Activated CD4-positive, alpha-beta memory T cell treated with anti-CD3 and anti-CD28 coated beads, Interleukin-2, amount 10 ng/mL, durations not matched to agents 7 days and 5 days (primary cell): ENCODE measurements at regions not wholly inside any gene's neighbourhood (a gene's known extent, or its start where the extent isn't known, plus 50 kb on each side); places are given as distances from the start of the nearest gene placed in this dataset.

Experiments used
- CTCF ChIA-PET: fragments of 350-600 bp; sonication (Branson Sonifier 250); formaldehyde crosslinking; loops from one replicate; lab custom pipeline; 2021; ENCODE audit warnings: antibody characterized with exemption, inconsistent platforms; lab: Charles Lee
- POLR2A ChIA-PET: fragments of 350-600 bp; sonication (Branson Sonifier 250); formaldehyde crosslinking; loops from one replicate; lab custom pipeline; 2021; ENCODE audit warnings: antibody characterized with exemption; lab: Charles Lee
- DNase-seq: peaks from one replicate; pipeline ENCODE4 v3.0.0-alpha.2; 2020
- H3K27ac Mint-ChIP-seq: one replicate; pipeline ENCODE4 v1.8.0; 2021; ENCODE audit warnings: mild to moderate bottlenecking, mixed read lengths
- H3K27me3 Mint-ChIP-seq: one replicate; pipeline ENCODE4 v1.8.0; 2021; ENCODE audit warnings: mixed read lengths
- H3K36me3 Mint-ChIP-seq: one replicate; pipeline ENCODE4 v1.8.0; 2021; ENCODE audit warnings: low read depth, mixed read lengths
- H3K4me1 Mint-ChIP-seq: one replicate; pipeline ENCODE4 v1.8.0; 2021; ENCODE audit warnings: mixed read lengths
- H3K4me3 Mint-ChIP-seq: one replicate; pipeline ENCODE4 v1.8.0; 2021; ENCODE audit warnings: mild to moderate bottlenecking, mixed read lengths
- H3K9me3 Mint-ChIP-seq: one replicate; pipeline ENCODE4 v1.8.0; 2021; ENCODE audit warnings: mixed read lengths

DNA sequence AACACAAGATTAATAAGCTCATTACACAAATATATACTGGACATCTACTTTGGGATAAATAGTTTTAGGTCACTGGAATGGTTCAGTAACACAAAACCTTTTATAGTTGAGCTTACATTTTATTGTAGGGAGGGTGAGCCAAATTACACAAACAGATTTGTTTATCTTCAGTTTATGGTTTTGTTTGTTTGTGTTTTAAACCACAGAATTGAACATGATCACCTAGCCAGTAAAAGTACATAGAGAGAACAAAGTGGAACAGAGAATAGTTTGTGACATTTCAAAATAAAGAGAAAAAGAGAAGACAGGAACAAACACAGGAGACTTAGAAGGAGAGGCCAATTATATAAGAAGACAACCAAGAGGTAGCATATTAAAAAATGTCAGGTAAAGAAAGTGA, 1930.2 kb upstream of the PCDH20 start:
- no peak overlapping the region for H3K27ac Mint-ChIP-seq
- no peak overlapping the region for H3K4me3 Mint-ChIP-seq
- H3K9me3 Mint-ChIP-seq, result peaks cover 2% of the 10 kb centered on the region
- no peaks in the 10 kb centered on the region for H3K36me3 Mint-ChIP-seq
- H3K4me1 Mint-ChIP-seq, result no peaks in the 10 kb centered on the region
- H3K27me3 Mint-ChIP-seq, result no peaks in the 10 kb centered on the region
- CTCF ChIA-PET, result no interaction called here
- DNase-seq, result no peak
- POLR2A ChIA-PET, result no interaction called here

DNA sequence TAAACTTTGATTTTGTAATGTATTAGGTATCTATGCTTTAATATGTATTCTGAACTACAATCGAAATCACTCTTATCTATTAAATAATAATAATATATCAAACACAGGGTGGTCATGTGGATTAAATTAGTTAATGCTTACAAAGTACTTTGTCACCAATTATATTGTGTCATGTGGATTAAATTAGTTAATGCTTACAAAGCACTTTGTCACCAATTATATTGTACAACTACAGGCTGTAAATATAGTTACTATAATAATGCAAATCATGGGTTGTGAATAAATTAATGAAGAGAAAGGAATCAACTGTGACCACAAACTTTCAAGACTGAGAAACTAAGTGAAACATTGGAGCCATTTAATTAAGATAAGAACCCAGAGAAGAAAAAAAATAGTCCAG, 1929.1 kb upstream of the PCDH20 start:
- ChIA-PET POLR2A (no interaction called here), CTCF (no interaction called here)
- DNase-seq, result no peak
- Mint-ChIP-seq H3K4me3 (no peak overlapping the region), H3K27ac (no peak overlapping the region), H3K36me3 (no peaks in the 10 kb centered on the region), H3K9me3 (peaks cover 2% of the 10 kb centered on the region), H3K4me1 (no peaks in the 10 kb centered on the region), H3K27me3 (no peaks in the 10 kb centered on the region)

DNA sequence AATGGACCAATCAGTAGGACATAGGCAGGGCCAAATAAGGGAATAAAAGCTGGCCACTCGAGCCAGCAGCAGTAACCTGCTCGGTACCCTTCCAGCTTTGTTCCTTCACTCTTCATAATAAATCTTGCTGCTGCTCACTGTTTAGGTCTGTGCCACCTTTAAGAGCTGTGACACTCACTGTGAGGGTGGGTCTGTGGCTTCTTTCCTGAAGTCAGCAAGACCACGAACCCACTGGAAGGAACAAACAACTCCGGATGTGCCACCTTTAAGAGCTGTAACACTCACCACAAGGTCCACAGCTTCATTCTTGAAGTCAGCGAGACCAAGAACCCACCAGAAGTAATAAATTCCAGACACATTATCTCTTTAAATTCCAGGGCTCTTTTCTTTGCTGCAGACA, 1922.3 kb upstream of the PCDH20 start:
- no peak for DNase-seq
- no peaks in the 10 kb centered on the region for H3K36me3 Mint-ChIP-seq
- no peaks in the 10 kb centered on the region for H3K4me1 Mint-ChIP-seq
- POLR2A ChIA-PET, result no interaction called here
- CTCF ChIA-PET, result no interaction called here
- H3K9me3 Mint-ChIP-seq, result peaks cover 10% of the 10 kb centered on the region
- H3K27ac Mint-ChIP-seq, result no peak overlapping the region
- H3K27me3 Mint-ChIP-seq, result no peaks in the 10 kb centered on the region
- H3K4me3 Mint-ChIP-seq, result no peak overlapping the region

DNA sequence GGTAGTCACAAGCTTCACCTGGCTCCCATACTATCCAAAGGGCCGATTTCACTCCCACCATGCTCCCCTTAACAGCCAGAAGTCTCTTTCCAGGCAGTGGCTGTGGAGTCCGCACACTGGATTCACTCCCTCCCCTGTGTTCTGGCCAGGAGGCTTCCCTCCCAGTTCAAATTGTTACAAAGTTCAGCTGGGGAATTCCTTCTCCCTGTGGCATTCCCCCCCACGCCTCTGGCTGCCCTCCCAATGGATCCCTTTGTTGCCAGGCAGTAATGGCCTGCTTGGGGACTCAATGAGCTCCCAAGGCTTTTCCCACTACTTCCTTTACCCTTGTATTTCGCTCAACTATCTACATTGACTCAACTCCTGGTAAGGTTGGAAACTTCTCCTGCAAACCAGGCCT, 1921.4 kb upstream of the PCDH20 start:
- no peaks in the 10 kb centered on the region for H3K36me3 Mint-ChIP-seq
- no peaks in the 10 kb centered on the region for H3K4me1 Mint-ChIP-seq
- POLR2A ChIA-PET, result no interaction called here
- H3K9me3 Mint-ChIP-seq, result peaks cover 12% of the 10 kb centered on the region
- DNase-seq, result no peak
- CTCF ChIA-PET, result no interaction called here
- no peak overlapping the region for H3K27ac Mint-ChIP-seq
- no peaks in the 10 kb centered on the region for H3K27me3 Mint-ChIP-seq
- no peak overlapping the region for H3K4me3 Mint-ChIP-seq

DNA sequence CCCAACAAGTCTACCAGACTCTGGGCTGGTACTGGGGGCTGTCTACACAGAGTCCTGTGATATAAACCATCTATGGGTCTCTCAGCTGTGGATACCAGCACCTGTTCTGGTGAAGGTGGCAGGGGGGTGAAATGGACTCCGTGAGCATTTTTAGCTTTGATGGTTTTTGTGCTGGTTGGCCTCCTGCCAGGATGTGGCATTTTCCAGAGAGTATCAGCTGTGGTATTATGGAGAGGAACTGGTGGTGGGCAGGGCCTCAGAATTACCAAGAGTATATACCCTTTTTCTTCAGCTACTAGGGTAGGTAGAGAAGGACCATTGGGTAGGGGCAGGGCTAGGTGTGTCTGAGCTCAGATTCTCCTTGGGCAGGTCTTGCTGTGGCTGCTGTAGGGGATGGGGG, 1920.9 kb upstream of the PCDH20 start:
- Mint-ChIP-seq H3K27ac (no peak overlapping the region), H3K9me3 (peaks cover 12% of the 10 kb centered on the region), H3K27me3 (no peaks in the 10 kb centered on the region), H3K4me3 (no peak overlapping the region), H3K36me3 (no peaks in the 10 kb centered on the region), H3K4me1 (no peaks in the 10 kb centered on the region)
- no peak for DNase-seq
- ChIA-PET POLR2A (no interaction called here), CTCF (no interaction called here)

DNA sequence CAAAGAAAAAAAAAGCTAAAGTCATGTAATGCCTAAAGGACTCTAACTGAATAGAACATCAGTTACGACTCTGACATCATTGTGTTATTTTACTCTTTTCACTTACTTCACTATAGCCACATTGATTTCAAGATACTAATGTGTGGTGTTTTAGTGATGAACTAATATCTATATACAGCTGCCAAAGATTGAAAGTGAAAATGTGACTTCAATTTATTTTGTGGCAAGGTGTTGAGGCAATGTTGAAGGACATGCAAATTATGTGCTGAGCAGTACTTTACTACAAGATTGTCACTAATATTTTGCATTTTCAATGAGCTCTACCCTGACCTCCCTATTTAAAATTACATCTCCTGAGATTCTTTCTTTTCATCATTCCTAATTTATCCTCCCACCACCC, 1911.9 kb upstream of the PCDH20 start:
- ChIA-PET CTCF (no interaction called here), POLR2A (no interaction called here)
- DNase-seq, result no peak
- Mint-ChIP-seq H3K4me3 (no peak overlapping the region), H3K27ac (no peak overlapping the region), H3K36me3 (no peaks in the 10 kb centered on the region), H3K4me1 (no peaks in the 10 kb centered on the region), H3K27me3 (no peaks in the 10 kb centered on the region), H3K9me3 (peaks cover 5% of the 10 kb centered on the region)

DNA sequence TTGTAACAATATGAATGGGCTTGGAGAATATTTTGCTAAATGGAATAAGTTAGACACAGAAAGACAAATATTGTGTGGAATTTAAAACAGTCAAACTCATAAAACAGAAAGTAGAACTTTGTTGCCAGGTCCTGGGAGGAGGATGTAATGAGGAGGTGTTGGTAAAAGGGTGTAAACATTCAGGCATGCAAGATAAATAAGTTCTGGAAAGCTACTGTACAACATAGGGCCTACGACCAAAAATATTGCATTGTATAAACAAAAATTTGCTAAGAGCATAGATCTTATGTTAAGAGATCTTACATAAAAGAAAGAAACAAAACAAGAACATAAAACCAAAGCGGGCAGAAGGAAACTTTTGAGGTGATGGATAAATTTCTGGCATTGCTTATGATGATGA, 1907.8 kb upstream of the PCDH20 start:
- H3K36me3 Mint-ChIP-seq, result no peaks in the 10 kb centered on the region
- CTCF ChIA-PET, result no interaction called here
- H3K27me3 Mint-ChIP-seq, result no peaks in the 10 kb centered on the region
- H3K4me3 Mint-ChIP-seq, result no peak overlapping the region
- no peaks in the 10 kb centered on the region for H3K4me1 Mint-ChIP-seq
- POLR2A ChIA-PET, result no interaction called here
- no peak overlapping the region for H3K27ac Mint-ChIP-seq
- H3K9me3 Mint-ChIP-seq, result peaks cover 3% of the 10 kb centered on the region
- DNase-seq, result no peak

DNA sequence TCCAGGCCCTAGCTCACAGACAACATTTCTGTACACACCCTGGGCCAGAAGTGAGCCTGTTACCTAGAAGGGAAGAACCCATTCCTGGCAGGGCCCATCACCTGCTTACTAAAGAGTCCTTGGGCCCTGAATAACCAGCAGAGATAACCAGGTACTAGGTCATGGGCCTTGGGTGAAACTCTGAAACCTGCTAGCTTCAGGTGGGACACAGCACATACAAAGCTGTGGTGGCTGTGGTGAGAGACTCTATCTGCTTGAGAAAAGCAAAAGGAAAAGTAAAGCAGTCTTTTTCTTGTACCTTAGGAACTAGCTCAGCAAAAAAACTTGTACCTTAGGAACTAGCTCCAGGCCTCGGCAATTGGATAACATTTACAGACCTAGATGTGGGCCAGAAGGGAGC, 1895.9 kb upstream of the PCDH20 start:
- Mint-ChIP-seq H3K4me1 (no peaks in the 10 kb centered on the region), H3K36me3 (no peaks in the 10 kb centered on the region), H3K4me3 (no peak overlapping the region), H3K27me3 (no peaks in the 10 kb centered on the region), H3K27ac (no peak overlapping the region), H3K9me3 (peaks cover 8% of the 10 kb centered on the region)
- no peak for DNase-seq
- POLR2A ChIA-PET, result no interaction called here
- CTCF ChIA-PET, result no interaction called here

DNA sequence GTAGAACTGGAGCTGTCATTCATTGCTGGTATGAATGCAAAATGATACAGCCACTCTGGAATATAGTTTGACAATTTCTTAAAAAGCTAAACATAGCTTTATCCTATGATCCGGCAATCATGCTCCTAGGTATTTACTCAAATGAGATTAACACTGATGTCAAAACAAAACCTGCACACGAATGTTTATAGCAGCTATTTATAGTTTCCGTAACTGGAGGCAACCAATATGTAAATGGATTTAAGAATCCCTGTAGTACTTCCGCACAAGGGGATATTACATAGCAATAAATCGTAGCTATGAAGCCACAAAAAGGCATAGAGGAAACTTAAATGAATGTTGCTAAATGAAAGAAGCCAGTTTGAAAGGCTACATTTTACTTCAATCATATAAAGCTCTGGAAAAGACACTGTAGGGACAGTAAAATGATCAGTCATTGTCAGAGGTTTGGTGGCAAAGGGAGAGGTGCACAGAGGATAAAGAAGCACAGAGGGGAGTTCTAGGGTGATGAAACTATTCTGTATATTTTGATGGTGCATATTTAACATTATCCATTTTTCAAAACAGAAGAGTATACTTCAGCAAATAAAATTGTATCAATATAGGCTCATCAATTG, 1893.0 kb upstream of the PCDH20 start:
- ChIA-PET CTCF (no interaction called here), POLR2A (no interaction called here)
- H3K27me3 Mint-ChIP-seq, result no peaks in the 10 kb centered on the region
- no peaks in the 10 kb centered on the region for H3K36me3 Mint-ChIP-seq
- H3K27ac Mint-ChIP-seq, result no peak overlapping the region
- no peaks in the 10 kb centered on the region for H3K4me1 Mint-ChIP-seq
- DNase-seq, result no peak
- peaks cover 17% of the 10 kb centered on the region for H3K9me3 Mint-ChIP-seq
- no peak overlapping the region for H3K4me3 Mint-ChIP-seq

DNA sequence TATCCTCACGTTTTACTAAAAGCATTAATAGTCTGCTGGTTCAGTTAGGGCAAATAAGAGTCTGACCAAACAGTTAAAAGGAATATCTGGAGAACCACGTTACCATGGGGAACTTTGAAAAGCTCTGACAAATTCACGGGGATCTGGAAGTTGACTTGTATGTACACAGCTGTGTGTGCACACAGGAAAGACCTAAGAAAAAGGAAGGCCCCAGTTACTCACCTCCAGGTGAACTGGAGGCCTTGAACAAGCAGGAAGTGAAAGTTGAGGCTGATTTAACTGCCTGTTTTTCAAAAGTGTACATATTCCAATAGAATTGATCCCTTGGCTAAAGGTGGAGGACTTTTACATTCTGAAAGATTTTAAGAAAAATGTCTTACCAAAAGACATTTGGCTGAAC, 1891.6 kb upstream of the PCDH20 start:
- ChIA-PET CTCF (no interaction called here), POLR2A (no interaction called here)
- no peaks in the 10 kb centered on the region for H3K4me1 Mint-ChIP-seq
- H3K27ac Mint-ChIP-seq, result no peak overlapping the region
- H3K36me3 Mint-ChIP-seq, result no peaks in the 10 kb centered on the region
- H3K4me3 Mint-ChIP-seq, result no peak overlapping the region
- H3K9me3 Mint-ChIP-seq, result peaks cover 17% of the 10 kb centered on the region
- DNase-seq, result no peak
- H3K27me3 Mint-ChIP-seq, result no peaks in the 10 kb centered on the region

DNA sequence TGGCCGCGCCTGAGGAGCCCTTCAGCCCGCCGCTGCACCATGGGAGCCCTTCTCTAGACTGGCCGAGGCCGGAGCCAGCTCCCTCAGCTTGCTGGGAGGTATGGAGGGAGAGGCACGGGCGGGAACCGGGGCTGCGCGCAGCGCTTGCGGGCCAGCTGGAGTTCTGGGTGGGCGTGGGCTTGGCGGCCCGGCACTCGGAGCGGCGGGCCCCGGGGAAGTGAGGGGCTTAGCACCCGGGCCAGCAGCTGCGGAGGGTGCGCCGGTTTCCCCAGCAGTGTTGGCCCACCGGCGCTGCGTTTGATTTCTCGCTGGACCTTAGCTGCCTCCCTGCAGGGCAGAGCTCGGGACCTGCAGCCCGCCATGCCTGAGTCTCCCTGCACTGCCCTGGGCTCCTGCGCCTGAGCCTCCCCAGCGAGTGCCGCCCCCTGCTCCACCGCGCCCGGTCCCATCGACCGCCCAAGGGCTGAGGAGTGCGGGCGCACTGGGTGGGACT, 1890.0 kb upstream of the PCDH20 start:
- H3K4me3 Mint-ChIP-seq, result no peak overlapping the region
- CTCF ChIA-PET, result no interaction called here
- H3K36me3 Mint-ChIP-seq, result no peaks in the 10 kb centered on the region

DNA sequence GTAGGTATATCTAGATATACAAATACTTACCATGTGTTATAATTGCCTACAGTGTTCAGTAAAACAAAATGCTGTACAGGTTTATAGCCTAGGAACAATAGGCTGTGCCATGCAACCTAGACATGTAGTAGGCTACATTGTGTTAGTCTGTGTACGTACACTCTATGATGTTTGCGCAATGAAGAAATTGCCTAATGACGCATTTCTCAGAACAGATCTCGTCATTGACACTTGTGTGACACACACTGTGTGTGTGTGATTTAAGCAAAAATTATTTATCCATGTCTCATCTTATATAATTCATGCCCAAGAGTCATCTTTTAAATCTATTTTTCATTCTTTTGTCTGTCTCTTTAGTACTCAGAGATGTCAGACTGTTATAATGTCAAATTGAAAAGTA, 1888.8 kb upstream of the PCDH20 start:
- CTCF ChIA-PET, result no interaction called here
- POLR2A ChIA-PET, result no interaction called here

More for the DNA sequence above, 1890.0 kb upstream of the PCDH20 start:
- Mint-ChIP-seq H3K9me3 (peaks cover 17% of the 10 kb centered on the region), H3K4me1 (no peaks in the 10 kb centered on the region), H3K27me3 (no peaks in the 10 kb centered on the region), H3K27ac (no peak overlapping the region)
- POLR2A ChIA-PET, result no interaction called here
- DNase-seq, result no peak

DNA sequence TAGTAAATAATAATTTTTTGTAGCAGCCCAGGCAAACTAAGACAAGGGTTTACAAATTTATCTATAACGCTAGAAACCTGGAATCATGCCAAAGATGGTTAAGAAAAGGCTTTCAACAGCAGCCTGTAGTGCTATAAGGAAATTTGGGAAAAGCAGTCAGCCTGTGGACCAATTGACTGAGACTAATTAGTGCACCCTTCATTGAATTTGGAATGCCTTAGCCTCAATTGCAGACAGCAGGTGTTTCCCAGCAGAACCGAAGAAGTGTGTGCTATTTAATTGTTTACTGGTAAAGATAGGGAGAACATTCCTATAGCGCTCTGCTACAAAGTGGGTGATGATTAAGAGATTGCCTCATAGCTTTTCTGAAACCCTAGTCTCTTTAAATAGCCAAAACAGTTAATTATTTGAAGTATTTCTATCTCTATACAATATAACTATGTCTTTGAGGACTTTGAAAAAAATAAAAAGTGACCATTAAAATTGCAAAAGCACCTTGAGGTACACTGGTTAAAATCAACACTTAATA, 1884.3 kb upstream of the PCDH20 start:
- Mint-ChIP-seq H3K27ac (no peak overlapping the region), H3K27me3 (no peaks in the 10 kb centered on the region), H3K4me1 (no peaks in the 10 kb centered on the region), H3K36me3 (no peaks in the 10 kb centered on the region), H3K4me3 (no peak overlapping the region), H3K9me3 (peaks cover 3% of the 10 kb centered on the region)
- DNase-seq, result no peak
- ChIA-PET POLR2A (no interaction called here), CTCF (no interaction called here)

More for the DNA sequence above, 1888.8 kb upstream of the PCDH20 start:
- no peaks in the 10 kb centered on the region for H3K36me3 Mint-ChIP-seq
- no peaks in the 10 kb centered on the region for H3K27me3 Mint-ChIP-seq
- no peaks in the 10 kb centered on the region for H3K4me1 Mint-ChIP-seq
- no peak for DNase-seq
- no peak overlapping the region for H3K4me3 Mint-ChIP-seq
- H3K9me3 Mint-ChIP-seq, result peaks cover 16% of the 10 kb centered on the region
- H3K27ac Mint-ChIP-seq, result no peak overlapping the region

DNA sequence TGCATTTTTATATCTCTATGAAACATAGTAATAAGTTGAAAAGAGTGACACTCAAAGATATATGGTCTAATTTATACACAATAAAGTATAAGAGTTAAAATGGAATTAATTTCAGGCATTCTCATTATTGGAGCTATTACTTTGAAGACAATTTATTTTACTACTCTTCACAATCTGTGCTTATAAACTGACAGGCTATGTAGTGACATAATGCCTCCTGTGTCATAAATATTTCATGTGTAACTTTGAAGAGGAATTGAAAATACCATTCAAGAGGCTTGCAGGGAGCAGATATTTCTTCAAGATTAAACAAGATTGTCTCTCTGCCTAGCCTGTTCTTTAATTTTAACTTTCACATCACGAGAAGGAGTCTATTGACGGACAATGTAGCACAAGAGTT, 1881.5 kb upstream of the PCDH20 start:
- H3K4me1 Mint-ChIP-seq, result no peaks in the 10 kb centered on the region
- POLR2A ChIA-PET, result no interaction called here
- no peak overlapping the region for H3K27ac Mint-ChIP-seq
- H3K27me3 Mint-ChIP-seq, result no peaks in the 10 kb centered on the region
- H3K36me3 Mint-ChIP-seq, result no peaks in the 10 kb centered on the region
- no peak for DNase-seq
- no peaks in the 10 kb centered on the region for H3K9me3 Mint-ChIP-seq
- CTCF ChIA-PET, result no interaction called here
- H3K4me3 Mint-ChIP-seq, result no peak overlapping the region
